Astrocyte (in vitro differentiated cells and primary cell): ENCODE measurements at regions not wholly inside any gene's neighbourhood (a gene's known extent, or its start where the extent isn't known, plus 50 kb on each side); places are given as distances from the start of the nearest gene placed in this dataset.

Source experiments
- DNase-seq: peaks from one replicate; pipeline ENCODE4 v3.0.0-alpha.2; 2010; ENCODE audit warnings: low read depth
- FAIRE-seq: peaks from 2 replicates; lab custom pipeline; 2011; peaks lifted over from hg19 to GRCh38; lab: Jason Lieb, UNC
- H2AFZ ChIP-seq: 2 replicates; pipeline ENCODE4 v1.6.0; 2012; ENCODE audit warnings: low read depth, low read length, inconsistent platforms
- H3K27ac ChIP-seq: 2 replicates; pipeline ENCODE4 v1.5.1; 2011; ENCODE audit warnings: low read depth, low read length, inconsistent platforms
- H3K27me3 ChIP-seq: 2 replicates; pipeline ENCODE4 v1.6.0; 2011; ENCODE audit warnings: low read length, inconsistent platforms; ENCODE audit not compliant: insufficient read depth
- H3K36me3 ChIP-seq: 2 replicates; pipeline ENCODE4 v1.5.1; 2011; ENCODE audit warnings: low read length, inconsistent platforms; ENCODE audit not compliant: insufficient read depth
- H3K4me1 ChIP-seq: 2 replicates; pipeline ENCODE4 v1.5.1; 2011; ENCODE audit warnings: low read length, inconsistent platforms; ENCODE audit not compliant: insufficient read depth
- H3K4me2 ChIP-seq: 2 replicates; pipeline ENCODE4 v1.6.0; 2012; ENCODE audit warnings: low read length, inconsistent platforms
- H3K4me3 ChIP-seq: 2 replicates; pipeline ENCODE4 v1.5.1; 2011; ENCODE audit warnings: low read depth, mild to moderate bottlenecking, low read length, inconsistent platforms; ENCODE audit not compliant: insufficient read depth
- H3K79me2 ChIP-seq: 2 replicates; pipeline ENCODE4 v1.6.0; 2012; ENCODE audit warnings: mild to moderate bottlenecking, low read length, inconsistent platforms; ENCODE audit not compliant: insufficient read depth
- H3K9ac ChIP-seq: 2 replicates; pipeline ENCODE4 v1.6.0; 2012; ENCODE audit warnings: mild to moderate bottlenecking, low read length, inconsistent platforms
- H3K9me3 ChIP-seq: 2 replicates; pipeline ENCODE4 v1.5.1; 2012; ENCODE audit warnings: low read depth, mild to moderate bottlenecking, low read length, inconsistent platforms; ENCODE audit not compliant: insufficient read depth
- H4K20me1 ChIP-seq: 2 replicates; pipeline ENCODE4 v1.6.0; 2012; ENCODE audit warnings: low read length, inconsistent platforms; ENCODE audit not compliant: insufficient read depth
- H3K27ac Mint-ChIP-seq: one replicate; pipeline ENCODE4 v1.8.0; 2021; ENCODE audit warnings: mild to moderate bottlenecking, mixed read lengths; ENCODE audit not compliant: unreplicated experiment
- H3K27me3 Mint-ChIP-seq: one replicate; pipeline ENCODE4 v1.8.0; 2021; ENCODE audit warnings: low read depth, mixed read lengths; ENCODE audit not compliant: unreplicated experiment
- H3K36me3 Mint-ChIP-seq: one replicate; pipeline ENCODE4 v1.8.0; 2021; ENCODE audit warnings: low read depth, mixed read lengths; ENCODE audit not compliant: unreplicated experiment
- H3K4me1 Mint-ChIP-seq: one replicate; pipeline ENCODE4 v1.8.0; 2021; ENCODE audit warnings: low read depth, mixed read lengths; ENCODE audit not compliant: unreplicated experiment
- H3K4me3 Mint-ChIP-seq: one replicate; pipeline ENCODE4 v1.8.0; 2021; ENCODE audit warnings: mild to moderate bottlenecking, moderate library complexity, mixed read lengths; ENCODE audit not compliant: unreplicated experiment
- H3K9me3 Mint-ChIP-seq: one replicate; pipeline ENCODE4 v1.8.0; 2021; ENCODE audit warnings: mild to moderate bottlenecking, mixed read lengths; ENCODE audit not compliant: unreplicated experiment
- CTCF ChIP-seq: IDR thresholded peaks from 2 replicates; pipeline ENCODE4 v1.5.1; 2011; ENCODE audit warnings: low read depth, mild to moderate bottlenecking, inconsistent platforms, low read length, moderate library complexity; ENCODE audit not compliant: insufficient read depth
- EZH2 ChIP-seq: IDR thresholded peaks from 2 replicates; pipeline ENCODE4 v1.6.1; 2012; ENCODE audit warnings: mild to moderate bottlenecking, low read length, inconsistent platforms; ENCODE audit not compliant: insufficient read depth

DNA sequence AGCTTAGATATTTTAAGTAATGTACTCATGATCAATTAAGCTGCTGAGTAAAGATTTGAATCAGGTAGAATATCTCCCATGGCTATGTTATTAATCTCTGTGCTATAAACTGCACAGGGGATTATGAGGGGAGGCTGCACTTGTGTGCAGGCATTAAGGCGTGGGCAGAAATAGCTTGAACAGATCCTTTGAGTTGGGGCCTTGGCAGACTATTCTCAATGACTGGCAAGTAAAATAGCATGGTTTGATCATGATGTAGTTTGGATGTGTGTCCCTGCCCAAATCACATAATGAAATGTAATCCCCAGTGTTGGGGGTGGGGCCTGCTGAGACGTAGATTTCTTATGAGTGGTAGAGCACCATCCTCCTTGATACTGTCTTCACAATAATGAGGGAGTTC, 220.3 kb downstream of the PLPP3 start:
- H3K27ac ChIP-seq = no peak overlapping the region
- H2AFZ ChIP-seq = no peak overlapping the region
- no peak for FAIRE-seq
- H3K9me3 ChIP-seq = no peaks in the 10 kb centered on the region
- no peak overlapping the region for H3K9ac ChIP-seq
- H4K20me1 ChIP-seq = no peaks in the 10 kb centered on the region
- no peak for DNase-seq
- H3K27me3 ChIP-seq = no peaks in the 10 kb centered on the region
- H3K4me2 ChIP-seq = no peak overlapping the region
- no peak overlapping the region for H3K4me3 ChIP-seq
- no peaks in the 10 kb centered on the region for H3K79me2 ChIP-seq
- no peak overlapping the region for H3K27ac Mint-ChIP-seq
- peaks cover 2% of the 10 kb centered on the region for H3K4me1 ChIP-seq
- H3K4me3 Mint-ChIP-seq = no peak overlapping the region
- H3K36me3 ChIP-seq = no peaks in the 10 kb centered on the region
- H3K36me3 Mint-ChIP-seq = no peaks in the 10 kb centered on the region
- H3K9me3 Mint-ChIP-seq = no peaks in the 10 kb centered on the region
- peaks cover 5% of the 10 kb centered on the region for H3K4me1 Mint-ChIP-seq
- TF ChIP-seq EZH2 (no peak), CTCF (no peak)
- H3K27me3 Mint-ChIP-seq = no peaks in the 10 kb centered on the region

DNA sequence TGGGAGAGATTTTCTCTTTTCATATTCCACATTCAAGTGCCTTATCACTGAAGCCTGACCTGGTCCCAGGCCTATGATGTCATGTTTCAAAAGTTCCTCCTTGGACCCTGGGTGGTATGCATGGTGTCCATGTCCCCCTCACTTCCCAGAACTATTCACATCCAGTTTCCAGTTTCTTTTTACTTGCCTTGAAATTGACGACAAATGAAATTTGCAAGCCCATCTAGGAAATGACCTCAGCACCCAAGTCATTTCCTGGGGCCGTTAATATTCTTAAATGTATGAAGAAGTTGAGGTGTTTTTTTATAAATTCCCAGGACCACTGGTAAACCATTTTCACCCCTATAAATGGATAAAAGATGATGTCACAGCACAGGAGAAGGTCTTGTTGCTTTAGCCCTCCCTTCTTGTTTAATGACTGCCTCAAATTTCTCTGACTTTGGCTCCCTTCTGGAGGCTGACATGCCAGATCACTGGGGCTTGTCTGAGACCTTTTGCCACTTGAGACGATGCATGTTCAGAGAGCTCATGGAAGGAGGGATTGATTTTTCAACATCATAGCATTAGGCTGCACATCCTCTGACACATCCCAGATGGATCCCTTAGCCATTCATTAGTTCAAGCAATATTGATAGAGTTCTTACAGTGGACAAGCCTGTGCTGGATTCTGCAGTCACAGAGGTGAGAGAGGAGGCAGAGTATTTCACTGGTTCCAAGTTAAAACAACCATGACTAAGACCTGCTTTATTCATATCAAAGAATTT, 221.3 kb downstream of the PLPP3 start:
- Histone ChIP-seq H3K4me3 (no peak overlapping the region), H3K9me3 (no peaks in the 10 kb centered on the region), H3K27me3 (no peaks in the 10 kb centered on the region), H3K36me3 (no peaks in the 10 kb centered on the region), H3K79me2 (no peaks in the 10 kb centered on the region), H4K20me1 (no peaks in the 10 kb centered on the region), H3K4me1 (peaks cover 2% of the 10 kb centered on the region), H3K27ac (no peak overlapping the region), H2AFZ (no peak overlapping the region), H3K4me2 (no peak overlapping the region), H3K9ac (no peak overlapping the region)
- FAIRE-seq (no peak), DNase-seq (no peak)
- H3K27ac Mint-ChIP-seq = no peak overlapping the region
- H3K36me3 Mint-ChIP-seq = no peaks in the 10 kb centered on the region
- no peaks in the 10 kb centered on the region for H3K27me3 Mint-ChIP-seq
- peaks cover 4% of the 10 kb centered on the region for H3K4me1 Mint-ChIP-seq
- H3K9me3 Mint-ChIP-seq = no peaks in the 10 kb centered on the region
- TF ChIP-seq CTCF = no peak
- no peak for TF ChIP-seq EZH2
- H3K4me3 Mint-ChIP-seq = no peak overlapping the region

DNA sequence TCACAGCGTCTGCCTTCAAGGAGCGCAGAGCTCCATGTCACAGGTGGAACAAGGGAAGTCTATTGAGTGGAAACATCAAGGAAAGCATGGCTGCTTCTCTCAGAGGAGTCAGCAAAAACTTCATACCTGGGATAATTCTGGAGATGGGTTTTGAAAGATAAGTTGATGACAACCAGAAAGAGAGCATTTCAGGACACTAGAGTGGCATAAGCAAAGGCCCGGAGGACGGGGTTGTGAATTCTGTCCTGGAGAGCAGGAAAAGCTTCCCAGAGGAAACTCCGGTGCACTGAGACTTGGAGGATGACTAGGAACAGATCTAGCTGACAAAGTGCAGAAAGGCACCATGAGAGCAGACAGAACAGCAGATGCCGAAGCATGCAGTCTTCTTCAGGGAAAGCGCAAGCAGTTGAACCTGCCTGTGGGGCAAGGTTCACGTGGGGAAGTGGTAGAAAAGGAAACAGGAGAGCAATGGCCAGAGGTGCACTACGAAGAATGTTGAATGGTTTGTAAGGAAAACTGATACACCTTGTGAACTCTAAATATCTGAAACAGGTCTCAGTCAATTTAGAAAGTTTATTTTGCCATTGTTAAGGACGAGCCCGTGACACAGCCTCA, 222.9 kb downstream of the PLPP3 start:
- H3K36me3 Mint-ChIP-seq = no peaks in the 10 kb centered on the region
- Histone ChIP-seq H3K27me3 (no peaks in the 10 kb centered on the region), H3K36me3 (no peaks in the 10 kb centered on the region), H3K4me3 (no peak overlapping the region), H2AFZ (no peak overlapping the region), H3K4me1 (peaks cover 2% of the 10 kb centered on the region), H3K79me2 (no peaks in the 10 kb centered on the region), H4K20me1 (no peaks in the 10 kb centered on the region), H3K9me3 (no peaks in the 10 kb centered on the region), H3K4me2 (no peak overlapping the region), H3K27ac (no peak overlapping the region), H3K9ac (no peak overlapping the region)
- H3K4me1 Mint-ChIP-seq = peaks cover 4% of the 10 kb centered on the region
- FAIRE-seq = no peak
- H3K27ac Mint-ChIP-seq = no peak overlapping the region
- no peak for DNase-seq
- no peak overlapping the region for H3K4me3 Mint-ChIP-seq
- no peaks in the 10 kb centered on the region for H3K9me3 Mint-ChIP-seq
- TF ChIP-seq CTCF (no peak), EZH2 (no peak)
- no peaks in the 10 kb centered on the region for H3K27me3 Mint-ChIP-seq
